GM12878 (cell line): ENCODE measurements at regions not wholly inside any gene's neighbourhood (a gene's known extent, or its start where the extent isn't known, plus 50 kb on each side); places are given as distances from the start of the nearest gene placed in this dataset.
A peak's percentile ranks its signal among the peaks of the same experiment; 100 is the strongest.

Source experiments
- ATAC-seq: fragments of 200-7000 bp; cut with Tn5 transposase; 3 replicates; pipeline ENCODE4 v1.9.1; 2020; ENCODE audit warnings: mild to moderate bottlenecking, moderate library complexity
- BruUV-seq: library from RNA; stranded (reverse); fragments of 400-500 nt; replicated peaks from 2 replicates; lab custom pipeline; 2021; lab: Mats Ljungman, UMichigan
- CTCF ChIA-PET: fragments of 300-600 bp; sonication (Branson Sonifier 250); formaldehyde crosslinking; extraction: SDS; loops from one replicate; lab custom pipeline; 2021; ENCODE audit warnings: inconsistent platforms; lab: Yijun Ruan, JAX
- POLR2A ChIA-PET: fragments of 350-600 bp; formaldehyde crosslinking; extraction: SDS; loops from one replicate; lab custom pipeline; 2021; ENCODE audit warnings: inconsistent platforms; lab: Charles Lee
- RAD21 ChIA-PET: fragments of 300-600 bp; sonication (Branson Sonifier 250); formaldehyde crosslinking; loops from one replicate; lab custom pipeline; 2023; ENCODE audit warnings: antibody characterized with exemption; ENCODE audit not compliant: unreplicated experiment; lab: Charles Lee
- SMC1A ChIA-PET: fragments of 300-600 bp; sonication (Branson Sonifier 250); formaldehyde crosslinking; loops from one replicate; lab custom pipeline; 2023; ENCODE audit not compliant: unreplicated experiment, uncharacterized antibody; lab: Charles Lee
- DNase-seq: peaks from one replicate; pipeline ENCODE4 v3.0.0-alpha.2; 2011; ENCODE audit warnings: low read depth, low spot score
- FAIRE-seq: peaks from 3 replicates; lab custom pipeline; 2011; peaks lifted over from hg19 to GRCh38; lab: Jason Lieb, UNC
- H2AFZ ChIP-seq: 2 replicates; pipeline ENCODE4 v1.6.0; 2011; ENCODE audit warnings: low read depth, low read length, control low read depth; ENCODE audit not compliant: control insufficient read depth
- H3K27ac ChIP-seq: 2 replicates; pipeline ENCODE4 v1.5.1; 2011; ENCODE audit warnings: control low read depth; ENCODE audit not compliant: control insufficient read depth, insufficient read depth
- H3K27me3 ChIP-seq, 2 experiments: replicated peaks in 1 of 2; 2 replicates each; pipeline versions ENCODE4 v1.6.0 to v1.6.1; 2011; ENCODE audit warnings: low read length in 1 of 2; ENCODE audit not compliant: control insufficient read depth in 2 of 2, insufficient read depth in 2 of 2
- H3K36me3 ChIP-seq, 2 experiments: 2 replicates each; pipeline ENCODE4 v1.5.1; 2011; ENCODE audit warnings: low read length in 1 of 2; ENCODE audit not compliant: control insufficient read depth in 2 of 2, insufficient read depth in 2 of 2
- H3K4me1 ChIP-seq: 2 replicates; pipeline ENCODE4 v1.6.1; 2011; ENCODE audit warnings: mild to moderate bottlenecking, low read length, moderate library complexity, mixed read lengths; ENCODE audit not compliant: control insufficient read depth, insufficient read depth
- H3K4me2 ChIP-seq: 2 replicates; pipeline ENCODE4 v1.6.0; 2011; ENCODE audit warnings: control low read depth; ENCODE audit not compliant: control insufficient read depth, insufficient read depth
- H3K4me3 ChIP-seq: fragments of 200-600 bp; sonication (generic); 2 replicates; pipeline ENCODE4 v1.5.1; 2016
- H3K79me2 ChIP-seq: 2 replicates; pipeline ENCODE4 v1.6.0; 2011; ENCODE audit warnings: low read length; ENCODE audit not compliant: control insufficient read depth, insufficient read depth
- H3K9ac ChIP-seq: 2 replicates; pipeline ENCODE4 v1.8.0; 2011; ENCODE audit warnings: low read length, control low read depth, mixed read lengths; ENCODE audit not compliant: control insufficient read depth, insufficient read depth
- H3K9me3 ChIP-seq: replicated peaks from 3 replicates; pipeline ENCODE4 v1.5.1; 2011; ENCODE audit warnings: mild to moderate bottlenecking, low read length; ENCODE audit not compliant: control insufficient read depth, insufficient read depth
- H4K20me1 ChIP-seq: 2 replicates; pipeline ENCODE4 v1.6.0; 2011; ENCODE audit not compliant: control insufficient read depth, insufficient read depth
- ATF7 ChIP-seq: fragments of 450-650 bp; IDR thresholded peaks from 2 replicates; pipeline ENCODE4 v1.6.1; 2016; ENCODE audit warnings: low read depth, mild to moderate bottlenecking
- BCL11A ChIP-seq: IDR thresholded peaks from 2 replicates; pipeline ENCODE4 v1.6.1; 2011; ENCODE audit warnings: low read depth, low read length
- CBFB ChIP-seq: IDR thresholded peaks from 2 replicates; pipeline ENCODE4 v1.6.1; 2016; ENCODE audit warnings: antibody characterized with exemption, low read depth
- CHD2 ChIP-seq: IDR thresholded peaks from 2 replicates; pipeline ENCODE4 v1.6.1; 2011; ENCODE audit warnings: low read depth, low read length, improper control_type of control experiment, borderline replicate concordance
- DPF2 ChIP-seq: fragments of 450-650 bp; IDR thresholded peaks from 2 replicates; pipeline ENCODE4 v1.6.1; 2017; ENCODE audit warnings: mild to moderate bottlenecking
- EED ChIP-seq: sonication (generic); IDR thresholded peaks from 2 replicates; pipeline ENCODE4 v1.6.1; 2016; ENCODE audit warnings: antibody characterized with exemption, low read depth
- EP300 ChIP-seq, 2 experiments: fragments of 150-350 bp in 1 of 2; IDR thresholded peaks; 2 replicates each; pipeline ENCODE4 v1.6.1; 2011 to 2012; ENCODE audit warnings: low read depth in 2 of 2, low read length in 2 of 2, borderline replicate concordance in 1 of 2, improper control_type of control experiment in 1 of 2, inconsistent platforms in 1 of 2; ENCODE audit not compliant: control insufficient read depth in 1 of 2
- ETV6 ChIP-seq, 2 experiments: fragments of 450-650 bp in 1 of 2; IDR thresholded peaks in 1 of 2; conservative IDR thresholded peaks in 1 of 2; 2 replicates each; pipeline ENCODE4 v1.6.1; 2014; ENCODE audit warnings: antibody characterized with exemption in 1 of 2, borderline replicate concordance in 1 of 2, low read depth in 1 of 2, mild to moderate bottlenecking in 1 of 2, moderate library complexity in 1 of 2
- IKZF1 ChIP-seq: fragments of 450-650 bp; conservative IDR thresholded peaks from 2 replicates; pipeline ENCODE4 v1.6.1; 2017; ENCODE audit warnings: antibody characterized with exemption, mild to moderate bottlenecking
- IKZF2 ChIP-seq, 2 experiments: fragments of 450-650 bp; IDR thresholded peaks; 2 replicates each; pipeline ENCODE4 v1.6.1; 2017; ENCODE audit warnings: mild to moderate bottlenecking in 2 of 2, moderate library complexity in 2 of 2
- JUNB ChIP-seq: IDR thresholded peaks from 2 replicates; pipeline ENCODE4 v1.6.1; 2016; ENCODE audit warnings: antibody characterized with exemption, mild to moderate bottlenecking
- JUND ChIP-seq: IDR thresholded peaks from 2 replicates; pipeline ENCODE4 v1.6.1; 2012; ENCODE audit warnings: low read depth, mild to moderate bottlenecking, low read length, improper control_type of control experiment, moderate library complexity
- MEF2B ChIP-seq: fragments of 450-650 bp; IDR thresholded peaks from 2 replicates; pipeline ENCODE4 v1.6.1; 2018; ENCODE audit warnings: mild to moderate bottlenecking, moderate library complexity; ENCODE audit not compliant: partially characterized antibody, poor library complexity, severe bottlenecking
- MTA2 ChIP-seq: fragments of 450-650 bp; IDR thresholded peaks from 2 replicates; pipeline ENCODE4 v1.6.1; 2016; ENCODE audit warnings: low read depth, mild to moderate bottlenecking, moderate library complexity
- MXI1 ChIP-seq: fragments of 150-350 bp; IDR thresholded peaks from 2 replicates; pipeline ENCODE4 v1.6.1; 2011; ENCODE audit warnings: low read depth, mild to moderate bottlenecking, inconsistent platforms, low read length, improper control_type of control experiment
- NFIC ChIP-seq: IDR thresholded peaks from 2 replicates; pipeline ENCODE4 v1.6.1; 2012; ENCODE audit warnings: low read depth, mild to moderate bottlenecking, inconsistent platforms, low read length, moderate library complexity
- NFXL1 ChIP-seq: fragments of 450-650 bp; IDR thresholded peaks from 2 replicates; pipeline ENCODE4 v1.6.1; 2017; ENCODE audit warnings: antibody characterized with exemption, mild to moderate bottlenecking, borderline replicate concordance
- RAD21 ChIP-seq: IDR thresholded peaks from 2 replicates; pipeline ENCODE4 v1.6.1; 2011; ENCODE audit warnings: mild to moderate bottlenecking, low read depth, low read length, moderate library complexity; ENCODE audit not compliant: insufficient read depth
- RUNX3 ChIP-seq: IDR thresholded peaks from 2 replicates; pipeline ENCODE4 v1.6.1; 2012; ENCODE audit warnings: low read length, inconsistent platforms
- STAT3 ChIP-seq: IDR thresholded peaks from 2 replicates; pipeline ENCODE4 v1.6.1; 2011; ENCODE audit warnings: low read depth, low read length, improper control_type of control experiment
- ZNF217 ChIP-seq: fragments of 450-650 bp; IDR thresholded peaks from 2 replicates; pipeline ENCODE4 v1.6.1; 2017; ENCODE audit warnings: antibody characterized with exemption, mild to moderate bottlenecking
- ZNF24 ChIP-seq: fragments of 450-650 bp; IDR thresholded peaks from 2 replicates; pipeline ENCODE4 v1.6.1; 2017; ENCODE audit warnings: antibody characterized with exemption, mild to moderate bottlenecking
- WGBS: methylation state at CpG from one replicate; pipeline ENCODE4 v1.1.6; 2016; ENCODE audit warnings: low lambda C conversion rate; ENCODE audit not compliant: insufficient replicate concordance, insufficient coverage; ENCODE audit errors: missing lambda C conversion rate; 5-methylcytosine and 5-hydroxymethylcytosine counted together
- in situ Hi-C: fragments of 300-500 bp; cut with MboI; formaldehyde crosslinking; loops from 9 replicates; pipeline ENCODE4 v1.14.3; 2018; ENCODE audit warnings: mixed read lengths
- intact Hi-C: fragments of 100-400 bp; cut with micrococcal nuclease; formaldehyde crosslinking; loops from one replicate; pipeline ENCODE4 v1.14.2; 2022; ENCODE audit not compliant: unreplicated experiment
- TF ChIP-seq, protein P1 (sequence below): fragments of 450-650 bp; IDR thresholded peaks from 2 replicates; pipeline ENCODE4 v1.6.1; 2016; ENCODE audit warnings: mild to moderate bottlenecking
- TF ChIP-seq, protein P2 (sequence below): fragments of 450-650 bp; IDR thresholded peaks from 2 replicates; pipeline ENCODE4 v1.6.1; 2017; ENCODE audit warnings: low read depth, mild to moderate bottlenecking, moderate library complexity

GRCh38 chr10:108852211-108852610 is 1071.1 kb downstream of the XPNPEP1 start:
- H3K9me3 ChIP-seq: no peaks in the 10 kb centered on the region
- in situ Hi-C loops: no loop called here
- FAIRE-seq: peak; percentile 83
- no TSS peak for BruUV-seq
- TF ChIP-seq NFIC (peak; percentile 61; the same call in 1 of the 2 replicates), BCL11A (peak; percentile 62; the same call in 1 of the 2 replicates), DPF2 (peak; percentile 65), RUNX3 (peak; percentile 94), IKZF1 (peak; percentile 77), RAD21 (no peak), NFXL1 (no peak), CHD2 (no peak), MEF2B (peak; percentile 19), MTA2 (peak; percentile 81), ZNF217 (peak; percentile 42; the same call in 1 of the 2 replicates), STAT3 (no peak), ETV6 (conservative IDR thresholded peaks at IDR 0.05 in 1 of 2, IDR thresholded peaks at IDR 0.05 in 1 of 2; ENCODE audit: borderline replicate concordance in 1 of 2, low read depth in 1 of 2) (peak in 1 of 2 experiments; percentile 19; a peak in 1 of 4 replicates), JUNB (peak; percentile 45), IKZF2 (IDR thresholded peaks at IDR 0.05) (peak; percentile 86 to 89), EP300 (IDR thresholded peaks at IDR 0.05; ENCODE audit: borderline replicate concordance in 1 of 2, control insufficient read depth in 1 of 2, low read depth in 2 of 2, low read length in 2 of 2) (peak in 1 of 2 experiments; percentile 37; a peak in 1 of 4 replicates), ZNF24 (peak; percentile 16; the same call in 1 of the 2 replicates), JUND (no peak), ATF7 (no peak), MXI1 (peak; percentile 26; the same call in 1 of the 2 replicates), EED (peak; percentile 70), CBFB (0 out of 2 replicates have a peak, but pooled peaks have one; percentile 41)
- TF ChIP-seq, protein P1, sequence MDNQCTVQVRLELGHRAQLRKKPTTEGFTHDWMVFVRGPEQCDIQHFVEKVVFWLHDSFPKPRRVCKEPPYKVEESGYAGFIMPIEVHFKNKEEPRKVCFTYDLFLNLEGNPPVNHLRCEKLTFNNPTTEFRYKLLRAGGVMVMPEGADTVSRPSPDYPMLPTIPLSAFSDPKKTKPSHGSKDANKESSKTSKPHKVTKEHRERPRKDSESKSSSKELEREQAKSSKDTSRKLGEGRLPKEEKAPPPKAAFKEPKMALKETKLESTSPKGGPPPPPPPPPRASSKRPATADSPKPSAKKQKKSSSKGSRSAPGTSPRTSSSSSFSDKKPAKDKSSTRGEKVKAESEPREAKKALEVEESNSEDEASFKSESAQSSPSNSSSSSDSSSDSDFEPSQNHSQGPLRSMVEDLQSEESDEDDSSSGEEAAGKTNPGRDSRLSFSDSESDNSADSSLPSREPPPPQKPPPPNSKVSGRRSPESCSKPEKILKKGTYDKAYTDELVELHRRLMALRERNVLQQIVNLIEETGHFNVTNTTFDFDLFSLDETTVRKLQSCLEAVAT: 0 out of 2 replicates have a peak, but pooled peaks have one; percentile 44
- TF ChIP-seq, protein P2, sequence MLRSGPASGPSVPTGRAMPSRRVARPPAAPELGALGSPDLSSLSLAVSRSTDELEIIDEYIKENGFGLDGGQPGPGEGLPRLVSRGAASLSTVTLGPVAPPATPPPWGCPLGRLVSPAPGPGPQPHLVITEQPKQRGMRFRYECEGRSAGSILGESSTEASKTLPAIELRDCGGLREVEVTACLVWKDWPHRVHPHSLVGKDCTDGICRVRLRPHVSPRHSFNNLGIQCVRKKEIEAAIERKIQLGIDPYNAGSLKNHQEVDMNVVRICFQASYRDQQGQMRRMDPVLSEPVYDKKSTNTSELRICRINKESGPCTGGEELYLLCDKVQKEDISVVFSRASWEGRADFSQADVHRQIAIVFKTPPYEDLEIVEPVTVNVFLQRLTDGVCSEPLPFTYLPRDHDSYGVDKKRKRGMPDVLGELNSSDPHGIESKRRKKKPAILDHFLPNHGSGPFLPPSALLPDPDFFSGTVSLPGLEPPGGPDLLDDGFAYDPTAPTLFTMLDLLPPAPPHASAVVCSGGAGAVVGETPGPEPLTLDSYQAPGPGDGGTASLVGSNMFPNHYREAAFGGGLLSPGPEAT: peak; percentile 73; the same call in 1 of the 2 replicates
- TF ChIP-seq, all 136 proteins: peak for 18
- peak overlapping the region; percentile 57 for H3K4me3 ChIP-seq
- H4K20me1 ChIP-seq: no peaks in the 10 kb centered on the region
- POLR2A ChIA-PET: no interaction called here
- H3K36me3 ChIP-seq: no peaks in the 10 kb centered on the region
- no peaks in the 10 kb centered on the region for H3K79me2 ChIP-seq
- DNase-seq (peak; percentile 57), ATAC-seq (peak; percentile 90)
- intact Hi-C loops: loop anchor here (5.0 kb wide), 1 partner anchor 310 kb away; no protein-coding TSS in a partner anchor
- CTCF ChIA-PET: interaction anchor here (0.8 to 1.6 kb wide), 3 partner anchors 55 to 310 kb away, joined by 3 to 4 read pairs (median 3); no protein-coding TSS in a partner anchor
- no peak overlapping the region for H3K9ac ChIP-seq
- RAD21 ChIA-PET: interaction anchor here (0.6 to 0.8 kb wide), 2 partner anchors 103 to 258 kb away, joined by 3 read pairs; no protein-coding TSS in a partner anchor
- H3K4me2 ChIP-seq: peak overlapping the region; percentile 39
- no peaks in the 10 kb centered on the region for H3K27me3 ChIP-seq
- SMC1A ChIA-PET: interaction anchor here (1.6 kb wide), 1 partner anchor 10 kb away, joined by 4 read pairs; no protein-coding TSS in a partner anchor
- no peak overlapping the region; the same call in 1 of the 2 replicates for H2AFZ ChIP-seq
- H3K27ac ChIP-seq: no peak overlapping the region
- peaks cover 16% of the 10 kb centered on the region for H3K4me1 ChIP-seq
- 0% methylated on average over 4 of the region's 4 CpGs for WGBS
